AG04449 (cell line): ENCODE measurements at regions not wholly inside any gene's neighbourhood (a gene's known extent, or its start where the extent isn't known, plus 50 kb on each side); places are given as distances from the start of the nearest gene placed in this dataset.

ENCODE experiments used
- CTCF ChIA-PET: fragments of 350-600 bp; formaldehyde crosslinking; extraction: SDS; loops from one replicate; lab custom pipeline; 2021; ENCODE audit warnings: antibody characterized with exemption; lab: Yijun Ruan, JAX
- POLR2A ChIA-PET: fragments of 400-600, 350-600 bp; formaldehyde crosslinking; extraction: SDS; loops from one replicate; lab custom pipeline; 2020; ENCODE audit warnings: antibody characterized with exemption, inconsistent platforms; lab: Yijun Ruan, JAX
- DNase-seq: peaks from one replicate; pipeline ENCODE4 v3.0.0-alpha.2; 2010; ENCODE audit warnings: low read depth, low spot score
- H3K4me3 ChIP-seq: 2 replicates; pipeline ENCODE4 v1.5.1; 2011; ENCODE audit warnings: low read depth, mild to moderate bottlenecking, control low read depth, low read length
- CTCF ChIP-seq: IDR thresholded peaks from one replicate; pipeline ENCODE4 v1.5.1; 2011; ENCODE audit warnings: mild to moderate bottlenecking, moderate library complexity, low read length, control low read depth, inconsistent platforms; ENCODE audit not compliant: insufficient read depth; ENCODE audit errors: missing control alignments

- POLR2A ChIA-PET = interaction anchor here (0.5 to 0.9 kb wide), 3 partner anchors 80 to 101 kb away, joined by 3 read pairs; no protein-coding TSS in a partner anchor
- CTCF ChIA-PET = interaction anchor here (0.9 to 3.5 kb wide), 3 partner anchors 9 to 18 kb away, joined by 4 to 11 read pairs (median 7); no protein-coding TSS in a partner anchor
- no peak for DNase-seq
- no peak overlapping the region for H3K4me3 ChIP-seq
- TF ChIP-seq CTCF = no peak
Measured at GRCh38 chr2:64850642-64851041, 138.6 kb upstream of the SLC1A4 start.

GRCh38 chr2:64852771-64853241, 136.4 kb upstream of the SLC1A4 start:
- no peak for DNase-seq
- POLR2A ChIA-PET = no interaction called here
- no peak for TF ChIP-seq CTCF
- CTCF ChIA-PET = interaction anchor here (1.0 to 3.5 kb wide), 4 partner anchors 20 to 268 kb away, joined by 3 to 11 read pairs (median 4); no protein-coding TSS in a partner anchor
- H3K4me3 ChIP-seq = no peak overlapping the region

GRCh38 chr2:64853306-64853705, 135.9 kb upstream of the SLC1A4 start:
- ChIA-PET POLR2A (no interaction called here), CTCF (interaction anchor here (1.6 kb wide), 1 partner anchor 207 kb away, joined by 5 read pairs; no protein-coding TSS in a partner anchor)
- no peak overlapping the region for H3K4me3 ChIP-seq

DNA sequence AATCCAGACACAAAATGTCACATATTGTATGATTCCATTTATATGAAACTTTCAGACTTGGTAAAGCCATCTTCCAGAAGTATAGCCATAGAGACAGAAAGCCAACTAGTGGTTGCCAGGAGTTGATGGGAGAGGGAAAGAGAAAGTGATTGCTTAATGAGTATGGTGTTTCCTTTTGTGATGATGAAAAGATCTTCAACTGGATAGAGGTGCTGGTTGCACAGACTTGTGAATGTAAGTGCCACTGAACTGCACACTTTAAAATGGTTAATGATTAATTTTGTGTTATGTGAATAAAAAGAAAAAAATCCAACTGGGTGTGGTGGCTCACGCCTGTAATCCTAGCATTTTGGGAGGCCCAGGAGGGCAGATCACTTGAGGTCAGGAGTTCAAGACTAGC, 135.3 kb upstream of the SLC1A4 start:
- POLR2A ChIA-PET = interaction anchor here (1.3 kb wide), 1 partner anchor 86 kb away, joined by 3 read pairs; no protein-coding TSS in a partner anchor
- DNase-seq = no peak
- CTCF ChIA-PET = interaction anchor here (0.8 kb wide), 1 partner anchor 13 kb away, joined by 3 read pairs; no protein-coding TSS in a partner anchor
- no peak overlapping the region for H3K4me3 ChIP-seq
- TF ChIP-seq CTCF = no peak

More at GRCh38 chr2:64853306-64853705, 135.9 kb upstream of the SLC1A4 start:
- DNase-seq = no peak
- TF ChIP-seq CTCF = no peak

DNA sequence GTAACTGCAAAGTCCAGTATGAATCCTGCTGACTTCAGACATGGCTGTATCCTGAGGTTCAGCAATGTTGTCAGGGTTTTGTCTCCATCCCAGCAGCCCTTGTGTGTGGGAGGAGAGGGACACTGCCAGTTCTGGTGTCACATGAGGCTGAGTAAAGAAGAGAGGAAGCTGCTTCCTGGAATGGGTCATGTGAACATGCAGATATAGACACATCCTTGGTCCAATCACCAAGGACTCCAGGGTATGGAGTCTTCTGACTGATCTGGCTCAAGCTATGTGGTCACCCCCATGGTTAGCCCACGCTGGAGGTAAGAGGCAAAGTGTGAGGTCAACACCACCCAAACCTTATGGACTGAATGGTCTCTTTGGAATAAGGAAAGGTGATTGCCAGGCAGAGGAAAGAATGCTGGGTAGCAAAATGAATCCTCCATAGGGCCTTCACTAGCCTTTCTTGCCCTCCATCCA, 134.4 kb upstream of the SLC1A4 start:
- no peak overlapping the region for H3K4me3 ChIP-seq
- no peak for TF ChIP-seq CTCF
- DNase-seq = no peak
- ChIA-PET CTCF (interaction anchor here (0.8 kb wide), 2 partner anchors 12 to 72 kb away, joined by 3 read pairs; no protein-coding TSS in a partner anchor), POLR2A (interaction anchor here (1.0 to 1.3 kb wide), 2 partner anchors 16 to 87 kb away, joined by 3 to 4 read pairs; no protein-coding TSS in a partner anchor)
